MG63 (cell line): ENCODE measurements at regions not wholly inside any gene's neighbourhood (a gene's known extent, or its start where the extent isn't known, plus 50 kb on each side); places are given as distances from the start of the nearest gene placed in this dataset.

Experiments used
- DNase-seq: peaks from one replicate; pipeline ENCODE4 v3.0.0-alpha.2; 2020
- H3K27me3 ChIP-seq: fragments of 250-450 bp; sonication (Bioruptor Pico); 2 replicates; pipeline ENCODE4 v1.5.1; 2020; ENCODE audit warnings: mild to moderate bottlenecking, moderate library complexity
- H3K36me3 ChIP-seq: fragments of 250-450 bp; sonication (Bioruptor Pico); 2 replicates; pipeline ENCODE4 v1.5.1; 2020; ENCODE audit warnings: mild to moderate bottlenecking, moderate library complexity
- H3K4me3 ChIP-seq: fragments of 250-450 bp; sonication (Bioruptor Pico); 2 replicates; pipeline ENCODE4 v1.5.1; 2020; ENCODE audit warnings: mild to moderate bottlenecking, moderate library complexity
- H3K9me3 ChIP-seq: fragments of 250-450 bp; sonication (Bioruptor Pico); 2 replicates; pipeline ENCODE4 v1.5.1; 2020; ENCODE audit warnings: mild to moderate bottlenecking, moderate library complexity

- Histone ChIP-seq H3K4me3 (no peak overlapping the region), H3K27me3 (no peaks in the 10 kb centered on the region), H3K36me3 (no peaks in the 10 kb centered on the region), H3K9me3 (peaks cover 3% of the 10 kb centered on the region; the same call in 1 of the 2 replicates)
- no peak for DNase-seq
These were observed 421.1 kb downstream of the FGF9 start for GRCh38 chr13:22091971-22092300.

GRCh38 chr13:22092791-22093560, 422.1 kb downstream of the FGF9 start:
- Histone ChIP-seq H3K9me3 (peaks cover 3% of the 10 kb centered on the region; the same call in 1 of the 2 replicates), H3K4me3 (no peak overlapping the region)
- no peak for DNase-seq

GRCh38 chr13:22095794-22096193, 424.9 kb downstream of the FGF9 start:
- no peak for DNase-seq
- Histone ChIP-seq H3K27me3 (no peaks in the 10 kb centered on the region), H3K36me3 (no peaks in the 10 kb centered on the region), H3K9me3 (peaks cover 6% of the 10 kb centered on the region; the same call in 1 of the 2 replicates), H3K4me3 (no peak overlapping the region)

More at GRCh38 chr13:22092791-22093560, 422.1 kb downstream of the FGF9 start:
- H3K36me3 ChIP-seq = no peaks in the 10 kb centered on the region
- H3K27me3 ChIP-seq = no peaks in the 10 kb centered on the region

GRCh38 chr13:22099585-22099984, 428.7 kb downstream of the FGF9 start:
- DNase-seq = no peak
- no peaks in the 10 kb centered on the region for H3K36me3 ChIP-seq
- H3K27me3 ChIP-seq = no peaks in the 10 kb centered on the region
- peaks cover 6% of the 10 kb centered on the region; the same call in 1 of the 2 replicates for H3K9me3 ChIP-seq
- H3K4me3 ChIP-seq = no peak overlapping the region

- no peaks in the 10 kb centered on the region for H3K27me3 ChIP-seq
- H3K36me3 ChIP-seq = no peaks in the 10 kb centered on the region
- peak; percentile 39 for DNase-seq
- 0 out of 2 replicates have a peak, but pooled peaks cover 6% of the 10 kb centered on the region for H3K9me3 ChIP-seq
- no peak overlapping the region for H3K4me3 ChIP-seq
These were observed 431.4 kb downstream of the FGF9 start for GRCh38 chr13:22102271-22102670.

- DNase-seq = peak; percentile 48
- no peak overlapping the region for H3K4me3 ChIP-seq
- H3K9me3 ChIP-seq = 0 out of 2 replicates have a peak, but pooled peaks cover 6% of the 10 kb centered on the region
- no peaks in the 10 kb centered on the region for H3K36me3 ChIP-seq
- H3K27me3 ChIP-seq = no peaks in the 10 kb centered on the region
These were observed 432.5 kb downstream of the FGF9 start for GRCh38 chr13:22103046-22104027.

- Histone ChIP-seq H3K4me3 (no peak overlapping the region), H3K27me3 (no peaks in the 10 kb centered on the region), H3K36me3 (no peaks in the 10 kb centered on the region), H3K9me3 (no peaks in the 10 kb centered on the region)
- DNase-seq = no peak
These were observed 435.2 kb downstream of the FGF9 start for GRCh38 chr13:22106058-22106457.

- Histone ChIP-seq H3K9me3 (no peaks in the 10 kb centered on the region), H3K36me3 (no peaks in the 10 kb centered on the region), H3K27me3 (no peaks in the 10 kb centered on the region), H3K4me3 (no peak overlapping the region)
- DNase-seq = no peak
These were observed 436.7 kb downstream of the FGF9 start for GRCh38 chr13:22107549-22107948.

- no peaks in the 10 kb centered on the region for H3K27me3 ChIP-seq
- H3K36me3 ChIP-seq = no peaks in the 10 kb centered on the region
- DNase-seq = no peak
- H3K4me3 ChIP-seq = no peak overlapping the region
- no peaks in the 10 kb centered on the region for H3K9me3 ChIP-seq
These were observed 437.5 kb downstream of the FGF9 start for GRCh38 chr13:22108283-22108942.

GRCh38 chr13:22108979-22109378, 438.1 kb downstream of the FGF9 start:
- H3K4me3 ChIP-seq = no peak overlapping the region
- H3K36me3 ChIP-seq = no peaks in the 10 kb centered on the region
- H3K9me3 ChIP-seq = no peaks in the 10 kb centered on the region
- no peaks in the 10 kb centered on the region for H3K27me3 ChIP-seq
- DNase-seq = no peak

- peak; percentile 90 for DNase-seq
- H3K27me3 ChIP-seq = no peaks in the 10 kb centered on the region
- no peaks in the 10 kb centered on the region for H3K9me3 ChIP-seq
- no peak overlapping the region for H3K4me3 ChIP-seq
- no peaks in the 10 kb centered on the region for H3K36me3 ChIP-seq
These were observed 439.5 kb downstream of the FGF9 start for GRCh38 chr13:22110368-22110767.

- no peaks in the 10 kb centered on the region for H3K36me3 ChIP-seq
- H3K4me3 ChIP-seq = no peak overlapping the region
- DNase-seq = no peak
- H3K27me3 ChIP-seq = no peaks in the 10 kb centered on the region
- H3K9me3 ChIP-seq = no peaks in the 10 kb centered on the region
These were observed 440.4 kb downstream of the FGF9 start for GRCh38 chr13:22111152-22111783.

GRCh38 chr13:22111961-22112360, 441.1 kb downstream of the FGF9 start:
- Histone ChIP-seq H3K27me3 (no peaks in the 10 kb centered on the region), H3K9me3 (no peaks in the 10 kb centered on the region), H3K36me3 (no peaks in the 10 kb centered on the region), H3K4me3 (no peak overlapping the region)
- DNase-seq = no peak

- H3K9me3 ChIP-seq = no peaks in the 10 kb centered on the region
- H3K4me3 ChIP-seq = no peak overlapping the region
- no peaks in the 10 kb centered on the region for H3K36me3 ChIP-seq
- no peak for DNase-seq
- H3K27me3 ChIP-seq = no peaks in the 10 kb centered on the region
These were observed 442.3 kb downstream of the FGF9 start for GRCh38 chr13:22112956-22113745.

- Histone ChIP-seq H3K27me3 (no peaks in the 10 kb centered on the region), H3K4me3 (no peak overlapping the region), H3K36me3 (no peaks in the 10 kb centered on the region), H3K9me3 (no peaks in the 10 kb centered on the region)
- DNase-seq = no peak
These were observed 443.9 kb downstream of the FGF9 start for GRCh38 chr13:22114630-22115311.
